SK-N-MC (cell line): ENCODE measurements at regions not wholly inside any gene's neighbourhood (a gene's known extent, or its start where the extent isn't known, plus 50 kb on each side); places are given as distances from the start of the nearest gene placed in this dataset.

Source experiments
- DNase-seq: peaks from one replicate; pipeline ENCODE4 v3.0.0-alpha.2; 2011; ENCODE audit warnings: low read depth, low spot score
- H3K27ac ChIP-seq: fragments of 200-600 bp; sonication (generic); 2 replicates; pipeline ENCODE4 v1.5.1; 2016; ENCODE audit warnings: mixed run types
- H3K36me3 ChIP-seq: fragments of 200-600 bp; sonication (generic); 2 replicates; pipeline ENCODE4 v1.6.1; 2017; ENCODE audit warnings: antibody characterized with exemption, low read length, mixed read lengths; ENCODE audit not compliant: insufficient read depth
- H3K4me3 ChIP-seq: fragments of 200-600 bp; sonication (generic); 2 replicates; pipeline ENCODE4 v1.5.1; 2016
- H3K9ac ChIP-seq: fragments of 200-600 bp; sonication (generic); 2 replicates; pipeline ENCODE4 v1.8.0; 2017; ENCODE audit warnings: mixed run types, mixed read lengths; ENCODE audit not compliant: insufficient read length
- H3K9me3 ChIP-seq: fragments of 200-600 bp; sonication (generic); 2 replicates; pipeline ENCODE4 v1.6.1; 2017; ENCODE audit warnings: low read depth, mild to moderate bottlenecking, antibody characterized with exemption, low read length, moderate library complexity, mixed read lengths
- EZH2 ChIP-seq: fragments of 200-600 bp; sonication (generic); IDR thresholded peaks from one replicate; pipeline ENCODE4 v1.6.1; 2017; ENCODE audit warnings: antibody characterized with exemption
- FOXP2 ChIP-seq: optimal IDR thresholded peaks from 2 replicates; pipeline ENCODE3; 2011; ENCODE audit warnings: mild to moderate bottlenecking, moderate library complexity; ENCODE audit not compliant: insufficient read depth; ENCODE audit errors: extremely low read length, control extremely low read depth
- POLR2AphosphoS5 ChIP-seq: IDR thresholded peaks from 2 replicates; pipeline ENCODE4 v1.6.1; 2012; ENCODE audit warnings: mild to moderate bottlenecking, low read depth, low read length, borderline replicate concordance

- H3K36me3 ChIP-seq, result no peaks in the 10 kb centered on the region
- TF ChIP-seq POLR2AphosphoS5 (no peak), FOXP2 (no peak), EZH2 (no peak)
- no peak overlapping the region for H3K27ac ChIP-seq
- H3K9me3 ChIP-seq, result no peaks in the 10 kb centered on the region
- no peak overlapping the region for H3K4me3 ChIP-seq
- DNase-seq, result no peak
- H3K9ac ChIP-seq, result no peak overlapping the region
Observed at GRCh38 chr5:74254257-74254656, 386.3 kb downstream of the ENC1 start.

- Histone ChIP-seq H3K9ac (no peak overlapping the region), H3K9me3 (no peaks in the 10 kb centered on the region), H3K4me3 (no peak overlapping the region), H3K27ac (no peak overlapping the region), H3K36me3 (no peaks in the 10 kb centered on the region)
- no peak for DNase-seq
- TF ChIP-seq POLR2AphosphoS5, result no peak
Observed at GRCh38 chr5:74252044-74252443, 388.5 kb downstream of the ENC1 start.

GRCh38 chr5:74251141-74252035 is 389.1 kb downstream of the ENC1 start:
- no peaks in the 10 kb centered on the region for H3K36me3 ChIP-seq
- no peaks in the 10 kb centered on the region for H3K9me3 ChIP-seq
- no peak for TF ChIP-seq EZH2
- no peak for TF ChIP-seq POLR2AphosphoS5
- no peak for TF ChIP-seq FOXP2
- H3K4me3 ChIP-seq, result no peak overlapping the region
- DNase-seq, result no peak
- no peak overlapping the region for H3K27ac ChIP-seq
- H3K9ac ChIP-seq, result no peak overlapping the region

- Histone ChIP-seq H3K4me3 (no peak overlapping the region), H3K9ac (no peak overlapping the region), H3K27ac (no peak overlapping the region), H3K9me3 (no peaks in the 10 kb centered on the region), H3K36me3 (no peaks in the 10 kb centered on the region)
- no peak for DNase-seq
- TF ChIP-seq POLR2AphosphoS5 (no peak), EZH2 (no peak), FOXP2 (no peak)
Observed at GRCh38 chr5:74250304-74251102, 390.0 kb downstream of the ENC1 start.

GRCh38 chr5:74248576-74248975 is 392.0 kb downstream of the ENC1 start:
- H3K9ac ChIP-seq, result no peak overlapping the region
- no peaks in the 10 kb centered on the region for H3K9me3 ChIP-seq
- no peak overlapping the region for H3K27ac ChIP-seq
- no peak for TF ChIP-seq EZH2
- DNase-seq, result no peak
- no peaks in the 10 kb centered on the region for H3K36me3 ChIP-seq
- no peak overlapping the region for H3K4me3 ChIP-seq

GRCh38 chr5:74244406-74244805 is 396.1 kb downstream of the ENC1 start:
- TF ChIP-seq POLR2AphosphoS5, result no peak
- no peak for TF ChIP-seq EZH2
- TF ChIP-seq FOXP2, result no peak
- no peak overlapping the region for H3K27ac ChIP-seq
- no peak overlapping the region for H3K9ac ChIP-seq
- no peaks in the 10 kb centered on the region for H3K9me3 ChIP-seq
- DNase-seq, result no peak
- no peaks in the 10 kb centered on the region for H3K36me3 ChIP-seq
- no peak overlapping the region for H3K4me3 ChIP-seq

- no peak for TF ChIP-seq EZH2
- TF ChIP-seq FOXP2, result no peak
- TF ChIP-seq POLR2AphosphoS5, result no peak
- Histone ChIP-seq H3K4me3 (no peak overlapping the region), H3K9ac (no peak overlapping the region), H3K9me3 (no peaks in the 10 kb centered on the region), H3K36me3 (no peaks in the 10 kb centered on the region), H3K27ac (no peak overlapping the region)
- DNase-seq, result no peak
Observed at GRCh38 chr5:74243634-74244033, 396.9 kb downstream of the ENC1 start.

- Histone ChIP-seq H3K4me3 (no peak overlapping the region), H3K9ac (no peak overlapping the region), H3K36me3 (no peaks in the 10 kb centered on the region), H3K27ac (no peak overlapping the region), H3K9me3 (no peaks in the 10 kb centered on the region)
- DNase-seq, result no peak
- TF ChIP-seq EZH2 (no peak), FOXP2 (no peak), POLR2AphosphoS5 (no peak)
Observed at GRCh38 chr5:74242516-74242915, 398.0 kb downstream of the ENC1 start.
